Uterus (tissue), 2 donors: ENCODE measurements at regions not wholly inside any gene's neighbourhood (a gene's known extent, or its start where the extent isn't known, plus 50 kb on each side); places are given as distances from the start of the nearest gene placed in this dataset.

Experiments used
- CTCF ChIP-seq, 4 experiments: fragments of 200-600 bp in 2 of 4; fragments of 450-650 bp in 2 of 4; sonication (generic) in 2 of 4; IDR thresholded peaks; one replicate each; pipeline ENCODE4 v1.5.1; 2016 to 2019; ENCODE audit warnings: antibody characterized with exemption in 4 of 4, mild to moderate bottlenecking in 2 of 4, moderate library complexity in 1 of 4
- POLR2A ChIP-seq, 2 donors: fragments of 450-650 bp; IDR thresholded peaks; one replicate each; pipeline ENCODE4 v1.6.1; 2016; ENCODE audit warnings: antibody characterized with exemption in 2 of 2, mild to moderate bottlenecking in 1 of 2, moderate library complexity in 1 of 2

- TF ChIP-seq CTCF (IDR thresholded peaks at IDR 0.05) (no peak), POLR2A (IDR thresholded peaks at IDR 0.05) (no peak)
These were observed 121.8 kb upstream of the TNFSF4 start for GRCh38 chr1:173328961-173329360.
